ENCODE measurements at regions not wholly inside any gene's neighbourhood (a gene's known extent, or its start where the extent isn't known, plus 50 kb on each side); places are given as distances from the start of the nearest gene placed in this dataset.

DNA sequence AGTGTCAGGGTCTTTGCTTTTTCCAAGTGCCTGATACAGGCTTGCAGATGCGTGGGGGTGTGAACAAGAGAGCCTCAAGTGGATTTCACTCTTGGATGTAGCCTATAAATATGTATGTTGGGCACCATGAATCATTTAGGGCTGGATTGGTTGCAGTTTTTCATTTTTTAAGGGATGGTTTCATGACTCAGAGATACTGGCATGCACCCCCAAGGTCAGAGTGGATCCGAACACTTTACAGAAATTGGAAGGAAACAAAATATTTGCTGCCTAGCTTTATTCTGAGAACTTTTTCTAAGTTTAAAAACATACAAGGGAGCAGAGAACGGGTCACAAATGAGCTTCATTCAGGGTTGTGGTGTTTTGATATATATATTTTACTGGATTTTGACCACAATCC, 436.8 kb upstream of the ERCC4 start:
- TF ChIP-seq, protein P1, sequence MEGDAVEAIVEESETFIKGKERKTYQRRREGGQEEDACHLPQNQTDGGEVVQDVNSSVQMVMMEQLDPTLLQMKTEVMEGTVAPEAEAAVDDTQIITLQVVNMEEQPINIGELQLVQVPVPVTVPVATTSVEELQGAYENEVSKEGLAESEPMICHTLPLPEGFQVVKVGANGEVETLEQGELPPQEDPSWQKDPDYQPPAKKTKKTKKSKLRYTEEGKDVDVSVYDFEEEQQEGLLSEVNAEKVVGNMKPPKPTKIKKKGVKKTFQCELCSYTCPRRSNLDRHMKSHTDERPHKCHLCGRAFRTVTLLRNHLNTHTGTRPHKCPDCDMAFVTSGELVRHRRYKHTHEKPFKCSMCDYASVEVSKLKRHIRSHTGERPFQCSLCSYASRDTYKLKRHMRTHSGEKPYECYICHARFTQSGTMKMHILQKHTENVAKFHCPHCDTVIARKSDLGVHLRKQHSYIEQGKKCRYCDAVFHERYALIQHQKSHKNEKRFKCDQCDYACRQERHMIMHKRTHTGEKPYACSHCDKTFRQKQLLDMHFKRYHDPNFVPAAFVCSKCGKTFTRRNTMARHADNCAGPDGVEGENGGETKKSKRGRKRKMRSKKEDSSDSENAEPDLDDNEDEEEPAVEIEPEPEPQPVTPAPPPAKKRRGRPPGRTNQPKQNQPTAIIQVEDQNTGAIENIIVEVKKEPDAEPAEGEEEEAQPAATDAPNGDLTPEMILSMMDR (IDR thresholded peaks at IDR 0.05): no peak
- TF ChIP-seq POLR2A (IDR thresholded peaks at IDR 0.05) (no peak), POLR2AphosphoS5 (IDR thresholded peaks at IDR 0.05) (no peak)

All from upper lobe of left lung (tissue), 4 donors.